ENCODE measurements at regions not wholly inside any gene's neighbourhood (a gene's known extent, or its start where the extent isn't known, plus 50 kb on each side); places are given as distances from the start of the nearest gene placed in this dataset.

- TF ChIP-seq CTCF (IDR thresholded peaks at IDR 0.05; ENCODE audit: low read length): no peak
- TF ChIP-seq EZH2phosphoT487 (IDR thresholded peaks at IDR 0.05; ENCODE audit: low read length): no peak
- no peak for TF ChIP-seq EZH2 (optimal IDR thresholded peaks at IDR 0.05; ENCODE audit: low read depth, low read length)
These were observed 66.2 kb upstream of the TPM1 start for GRCh38 chr15:62976301-62976881.

Measured in MM.1S (cell line).